Nephron (organoid): ENCODE measurements at regions not wholly inside any gene's neighbourhood (a gene's known extent, or its start where the extent isn't known, plus 50 kb on each side); places are given as distances from the start of the nearest gene placed in this dataset.

Experiments used
- H3K27ac Mint-ChIP-seq, 3 experiments: 2 replicates each; pipeline ENCODE4 v1.8.0; 2020; ENCODE audit warnings: mixed read lengths in 3 of 3, mild to moderate bottlenecking in 2 of 3, moderate library complexity in 1 of 3
- H3K27me3 Mint-ChIP-seq: 2 replicates; pipeline ENCODE4 v1.8.0; 2021; ENCODE audit warnings: low read depth, mild to moderate bottlenecking, moderate library complexity, mixed read lengths
- H3K36me3 Mint-ChIP-seq: 2 replicates; pipeline ENCODE4 v1.8.0; 2020; ENCODE audit warnings: low read depth, mixed read lengths
- H3K4me1 Mint-ChIP-seq: 2 replicates; pipeline ENCODE4 v1.8.0; 2020; ENCODE audit warnings: mixed read lengths
- H3K4me3 Mint-ChIP-seq, 3 experiments: 2 replicates each; pipeline ENCODE4 v1.8.0; 2020; ENCODE audit warnings: mild to moderate bottlenecking in 3 of 3, mixed read lengths in 3 of 3, moderate library complexity in 2 of 3
- H3K9me3 Mint-ChIP-seq: 2 replicates; pipeline ENCODE4 v1.8.0; 2020; ENCODE audit warnings: mixed read lengths
- CTCF ChIP-seq, 3 experiments: fragments of 200-600 bp; sonication (generic); IDR thresholded peaks; one replicate each; pipeline ENCODE4 v1.5.0; 2021; ENCODE audit warnings: antibody characterized with exemption in 3 of 3; ENCODE audit not compliant: unreplicated experiment in 3 of 3

GRCh38 chrX:140933016-140933415 is 69.4 kb upstream of the SPANXB1 start:
- H3K27ac Mint-ChIP-seq: no peak overlapping the region
- no peak for TF ChIP-seq CTCF (IDR thresholded peaks at IDR 0.05; ENCODE audit: unreplicated experiment in 3 of 3)
- H3K4me1 Mint-ChIP-seq: no peaks in the 10 kb centered on the region
- H3K27me3 Mint-ChIP-seq: no peaks in the 10 kb centered on the region
- no peak overlapping the region for H3K4me3 Mint-ChIP-seq
- H3K9me3 Mint-ChIP-seq: peaks cover 3% of the 10 kb centered on the region
- H3K36me3 Mint-ChIP-seq: no peaks in the 10 kb centered on the region

GRCh38 chrX:140933874-140934655 is 68.3 kb upstream of the SPANXB1 start:
- no peaks in the 10 kb centered on the region for H3K27me3 Mint-ChIP-seq
- no peak overlapping the region for H3K4me3 Mint-ChIP-seq
- TF ChIP-seq CTCF (IDR thresholded peaks at IDR 0.05; ENCODE audit: unreplicated experiment in 3 of 3): no peak
- H3K27ac Mint-ChIP-seq: no peak overlapping the region
- H3K9me3 Mint-ChIP-seq: peaks cover 3% of the 10 kb centered on the region
- no peaks in the 10 kb centered on the region for H3K36me3 Mint-ChIP-seq
- no peaks in the 10 kb centered on the region for H3K4me1 Mint-ChIP-seq

DNA sequence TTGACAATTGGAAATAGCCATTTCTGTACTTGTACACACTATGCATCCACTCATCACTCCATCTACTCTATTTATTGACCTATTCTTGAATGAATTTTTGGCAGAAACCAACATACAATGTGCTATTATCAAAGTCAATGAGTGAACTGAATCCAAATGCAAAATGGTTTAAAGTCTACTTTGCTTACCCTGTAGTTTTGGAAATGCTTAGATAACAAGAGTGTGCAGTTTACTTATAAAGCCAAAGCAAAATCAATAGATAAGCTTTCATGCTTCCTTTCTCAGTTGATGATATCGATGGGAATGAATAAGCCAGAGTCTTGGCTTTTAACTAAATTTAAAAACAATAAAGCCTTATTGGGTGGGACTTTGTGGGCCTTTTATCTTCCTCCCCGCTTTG is 58.9 kb upstream of the SPANXB1 start:
- no peaks in the 10 kb centered on the region for H3K27me3 Mint-ChIP-seq
- no peak overlapping the region for H3K4me3 Mint-ChIP-seq
- peaks cover 14% of the 10 kb centered on the region for H3K9me3 Mint-ChIP-seq
- H3K36me3 Mint-ChIP-seq: no peaks in the 10 kb centered on the region
- no peak overlapping the region for H3K27ac Mint-ChIP-seq
- H3K4me1 Mint-ChIP-seq: no peaks in the 10 kb centered on the region
- TF ChIP-seq CTCF (IDR thresholded peaks at IDR 0.05; ENCODE audit: unreplicated experiment in 3 of 3): no peak

GRCh38 chrX:140944710-140945109 is 57.7 kb upstream of the SPANXB1 start:
- Mint-ChIP-seq H3K4me3 (no peak overlapping the region), H3K36me3 (no peaks in the 10 kb centered on the region), H3K4me1 (no peaks in the 10 kb centered on the region), H3K27ac (no peak overlapping the region), H3K9me3 (peaks cover 14% of the 10 kb centered on the region), H3K27me3 (no peaks in the 10 kb centered on the region)
- no peak for TF ChIP-seq CTCF (IDR thresholded peaks at IDR 0.05; ENCODE audit: unreplicated experiment in 3 of 3)

DNA sequence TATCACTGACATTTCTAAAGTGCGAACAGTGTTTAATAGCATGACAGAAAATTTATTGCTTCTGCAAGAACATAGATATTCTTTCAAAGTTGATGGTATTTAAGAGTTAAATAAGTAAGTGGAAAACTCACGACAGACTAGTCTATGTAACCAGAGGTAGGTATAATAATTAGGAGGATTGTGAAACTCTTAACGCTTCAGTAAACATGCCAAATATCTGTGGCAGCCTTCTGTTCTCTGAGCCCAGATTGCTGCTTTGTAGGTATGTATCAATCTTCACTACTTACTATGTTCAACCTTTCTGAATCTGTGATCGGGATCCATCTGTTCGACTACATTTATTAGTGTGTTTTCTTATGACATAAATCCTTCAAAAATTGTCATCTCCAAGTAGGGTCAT is 53.6 kb upstream of the SPANXB1 start:
- H3K27ac Mint-ChIP-seq: peak overlapping the region; percentile 41 to 73 (median 47)
- TF ChIP-seq CTCF (IDR thresholded peaks at IDR 0.05; ENCODE audit: unreplicated experiment in 3 of 3): no peak
- H3K9me3 Mint-ChIP-seq: peaks cover 11% of the 10 kb centered on the region
- no peaks in the 10 kb centered on the region for H3K27me3 Mint-ChIP-seq
- H3K4me3 Mint-ChIP-seq: no peak overlapping the region
- no peaks in the 10 kb centered on the region for H3K36me3 Mint-ChIP-seq
- H3K4me1 Mint-ChIP-seq: no peaks in the 10 kb centered on the region

DNA sequence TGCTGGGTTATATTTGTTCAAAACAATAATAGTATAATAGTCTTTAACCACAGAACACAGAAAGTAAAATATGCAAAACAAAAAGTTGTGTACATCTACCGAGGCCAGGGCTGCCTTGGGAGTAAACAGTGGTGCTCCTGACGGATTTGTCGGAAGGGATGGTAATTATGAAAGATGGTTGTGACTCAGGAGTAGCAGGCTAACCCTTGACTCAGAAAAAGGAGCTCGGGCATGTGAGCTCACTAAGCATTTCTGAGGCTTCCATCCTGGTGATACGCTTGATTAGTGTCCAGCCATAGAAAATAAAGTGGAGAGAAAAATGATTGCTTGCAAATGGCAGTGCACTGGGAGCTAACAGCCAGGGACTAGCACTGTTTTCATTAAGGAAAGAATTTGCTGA is 53.2 kb upstream of the SPANXB1 start:
- H3K27ac Mint-ChIP-seq: peak overlapping the region; percentile 41 to 73 (median 47)
- no peaks in the 10 kb centered on the region for H3K36me3 Mint-ChIP-seq
- TF ChIP-seq CTCF (IDR thresholded peaks at IDR 0.05; ENCODE audit: unreplicated experiment in 3 of 3): no peak

More for the DNA sequence above, 53.2 kb upstream of the SPANXB1 start:
- Mint-ChIP-seq H3K4me1 (no peaks in the 10 kb centered on the region), H3K4me3 (no peak overlapping the region), H3K27me3 (no peaks in the 10 kb centered on the region), H3K9me3 (peaks cover 11% of the 10 kb centered on the region)
